ENCODE measurements at regions not wholly inside any gene's neighbourhood (a gene's known extent, or its start where the extent isn't known, plus 50 kb on each side); places are given as distances from the start of the nearest gene placed in this dataset.
A peak's percentile ranks its signal among the peaks of the same experiment; 100 is the strongest.

GRCh38 chr9:81861644-81862043 lies 66.6 kb upstream of the SPATA31D4 start:
- H3K36me3 Mint-ChIP-seq (ENCODE audit: insufficient read depth, unreplicated experiment), result peaks cover 6% of the 10 kb centered on the region
- no peak overlapping the region for H3K27ac Mint-ChIP-seq (ENCODE audit: low read depth, unreplicated experiment)
- no peaks in the 10 kb centered on the region for H3K9me3 Mint-ChIP-seq (ENCODE audit: unreplicated experiment)
- no TSS peak for BruUV-seq (replicated peaks)
- ChIA-PET POLR2A (interaction anchor here (0.6 to 1.4 kb wide), 3 partner anchors 19 to 374 kb away, joined by 3 to 4 read pairs (median 3); no protein-coding TSS in a partner anchor), CTCF (no interaction called here)
- H3K27me3 Mint-ChIP-seq (ENCODE audit: insufficient read depth, unreplicated experiment), result no peaks in the 10 kb centered on the region
- DNase-seq (ENCODE audit: unreplicated experiment), result peak; percentile 88
- H3K4me3 Mint-ChIP-seq (ENCODE audit: unreplicated experiment), result no peak overlapping the region
- TF ChIP-seq, protein P1, sequence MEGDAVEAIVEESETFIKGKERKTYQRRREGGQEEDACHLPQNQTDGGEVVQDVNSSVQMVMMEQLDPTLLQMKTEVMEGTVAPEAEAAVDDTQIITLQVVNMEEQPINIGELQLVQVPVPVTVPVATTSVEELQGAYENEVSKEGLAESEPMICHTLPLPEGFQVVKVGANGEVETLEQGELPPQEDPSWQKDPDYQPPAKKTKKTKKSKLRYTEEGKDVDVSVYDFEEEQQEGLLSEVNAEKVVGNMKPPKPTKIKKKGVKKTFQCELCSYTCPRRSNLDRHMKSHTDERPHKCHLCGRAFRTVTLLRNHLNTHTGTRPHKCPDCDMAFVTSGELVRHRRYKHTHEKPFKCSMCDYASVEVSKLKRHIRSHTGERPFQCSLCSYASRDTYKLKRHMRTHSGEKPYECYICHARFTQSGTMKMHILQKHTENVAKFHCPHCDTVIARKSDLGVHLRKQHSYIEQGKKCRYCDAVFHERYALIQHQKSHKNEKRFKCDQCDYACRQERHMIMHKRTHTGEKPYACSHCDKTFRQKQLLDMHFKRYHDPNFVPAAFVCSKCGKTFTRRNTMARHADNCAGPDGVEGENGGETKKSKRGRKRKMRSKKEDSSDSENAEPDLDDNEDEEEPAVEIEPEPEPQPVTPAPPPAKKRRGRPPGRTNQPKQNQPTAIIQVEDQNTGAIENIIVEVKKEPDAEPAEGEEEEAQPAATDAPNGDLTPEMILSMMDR (IDR thresholded peaks at IDR 0.05; ENCODE audit: unreplicated experiment), result no peak
- intact Hi-C loops (cut with micrococcal nuclease), result no loop called here
- peaks cover 6% of the 10 kb centered on the region for H3K4me1 Mint-ChIP-seq (ENCODE audit: insufficient read depth, unreplicated experiment)

DNA sequence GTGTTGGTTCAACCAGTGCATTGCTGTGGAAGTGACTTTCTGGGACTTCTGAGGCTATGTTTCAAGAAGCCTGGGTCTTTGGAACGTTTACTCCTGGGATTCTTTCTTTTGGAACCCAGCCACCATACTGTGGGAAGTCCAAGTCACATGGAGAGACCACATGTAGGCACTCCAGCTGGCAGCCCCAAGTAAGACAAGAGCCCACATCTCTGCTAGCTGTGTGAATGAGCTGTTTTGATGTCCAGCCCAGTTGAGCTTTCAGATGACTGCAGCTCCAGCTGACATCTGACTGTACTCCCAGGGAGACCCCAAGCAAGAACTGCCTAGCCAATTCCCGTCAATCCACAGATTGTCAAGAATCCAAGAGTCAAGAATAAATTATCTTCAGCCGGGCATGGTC lies 60.1 kb upstream of the SPATA31D4 start:
- CTCF ChIA-PET, result no interaction called here
- TF ChIP-seq, protein P1 (IDR thresholded peaks at IDR 0.05; ENCODE audit: unreplicated experiment), result no peak
- Mint-ChIP-seq H3K4me3 (ENCODE audit: unreplicated experiment) (no peak overlapping the region), H3K36me3 (ENCODE audit: insufficient read depth, unreplicated experiment) (no peaks in the 10 kb centered on the region), H3K4me1 (ENCODE audit: insufficient read depth, unreplicated experiment) (peaks cover 6% of the 10 kb centered on the region), H3K27ac (ENCODE audit: low read depth, unreplicated experiment) (no peak overlapping the region), H3K27me3 (ENCODE audit: insufficient read depth, unreplicated experiment) (no peaks in the 10 kb centered on the region), H3K9me3 (ENCODE audit: unreplicated experiment) (no peaks in the 10 kb centered on the region)
- POLR2A ChIA-PET, result no interaction called here
- no TSS peak for BruUV-seq (replicated peaks)
- no peak for DNase-seq (ENCODE audit: unreplicated experiment)
- intact Hi-C loops (cut with micrococcal nuclease), result no loop called here

- H3K36me3 Mint-ChIP-seq (ENCODE audit: insufficient read depth, unreplicated experiment), result no peaks in the 10 kb centered on the region
- BruUV-seq (replicated peaks), result no TSS peak
- H3K4me1 Mint-ChIP-seq (ENCODE audit: insufficient read depth, unreplicated experiment), result peaks cover 16% of the 10 kb centered on the region
- ChIA-PET POLR2A (interaction anchor here (1.0 kb wide), 1 partner anchor 26 kb away, joined by 3 read pairs; no protein-coding TSS in a partner anchor), CTCF (interaction anchor here (0.6 to 1.0 kb wide), 3 partner anchors 21 to 41 kb away, joined by 3 read pairs; no protein-coding TSS in a partner anchor)
- H3K27ac Mint-ChIP-seq (ENCODE audit: low read depth, unreplicated experiment), result no peak overlapping the region
- no peak overlapping the region for H3K4me3 Mint-ChIP-seq (ENCODE audit: unreplicated experiment)
- H3K9me3 Mint-ChIP-seq (ENCODE audit: unreplicated experiment), result no peaks in the 10 kb centered on the region
- intact Hi-C loops (cut with micrococcal nuclease), result no loop called here
- TF ChIP-seq, protein P1 (IDR thresholded peaks at IDR 0.05; ENCODE audit: unreplicated experiment), result no peak
- no peaks in the 10 kb centered on the region for H3K27me3 Mint-ChIP-seq (ENCODE audit: insufficient read depth, unreplicated experiment)
- peak; percentile 65 for DNase-seq (ENCODE audit: unreplicated experiment)
These were observed 56.5 kb upstream of the SPATA31D4 start for GRCh38 chr9:81871695-81872094.

- TF ChIP-seq, protein P1 (IDR thresholded peaks at IDR 0.05; ENCODE audit: unreplicated experiment), result no peak
- H3K4me3 Mint-ChIP-seq (ENCODE audit: unreplicated experiment), result no peak overlapping the region
- H3K4me1 Mint-ChIP-seq (ENCODE audit: insufficient read depth, unreplicated experiment), result peaks cover 16% of the 10 kb centered on the region
- H3K27ac Mint-ChIP-seq (ENCODE audit: low read depth, unreplicated experiment), result peak overlapping the region; percentile 79
- ChIA-PET CTCF (interaction anchor here (0.6 kb wide), 1 partner anchor 1116 kb away, joined by 3 read pairs; no protein-coding TSS in a partner anchor), POLR2A (interaction anchor here (0.6 kb wide), 1 partner anchor 111 kb away, joined by 3 read pairs; no protein-coding TSS in a partner anchor)
- no peaks in the 10 kb centered on the region for H3K36me3 Mint-ChIP-seq (ENCODE audit: insufficient read depth, unreplicated experiment)
- H3K9me3 Mint-ChIP-seq (ENCODE audit: unreplicated experiment), result no peaks in the 10 kb centered on the region
- no peak for DNase-seq (ENCODE audit: unreplicated experiment)
- no peaks in the 10 kb centered on the region for H3K27me3 Mint-ChIP-seq (ENCODE audit: insufficient read depth, unreplicated experiment)
- BruUV-seq (replicated peaks), result no TSS peak
- intact Hi-C loops (cut with micrococcal nuclease), result no loop called here
These were observed 54.0 kb upstream of the SPATA31D4 start for GRCh38 chr9:81874250-81874649.

All from MCF 10A (cell line).